Lower leg skin (tissue), 4 donors: ENCODE measurements at regions not wholly inside any gene's neighbourhood (a gene's known extent, or its start where the extent isn't known, plus 50 kb on each side); places are given as distances from the start of the nearest gene placed in this dataset.

ENCODE experiments used
- DNase-seq, 2 donors: peaks; one replicate each; pipeline ENCODE4 v3.0.0-alpha.2; 2019; ENCODE audit warnings: low spot score in 2 of 2
- H3K4me3 ChIP-seq: fragments of 200-600 bp; sonication (generic); 2 replicates; pipeline ENCODE4 v1.5.1; 2017; ENCODE audit warnings: mild to moderate bottlenecking, low read depth; ENCODE audit not compliant: poor library complexity, severe bottlenecking
- POLR2A ChIP-seq, 2 donors: fragments of 450-650 bp; IDR thresholded peaks; one replicate each; pipeline ENCODE4 v1.6.1; 2016 to 2017; ENCODE audit warnings: antibody characterized with exemption in 2 of 2, mild to moderate bottlenecking in 1 of 2, moderate library complexity in 1 of 2
- WGBS, 2 donors: methylation state at CpG; one replicate each; pipeline ENCODE4 v1.1.5; 2018; 5-methylcytosine and 5-hydroxymethylcytosine counted together
- intact Hi-C: fragments of 100-400 bp; cut with DNase I; formaldehyde crosslinking; loops from one replicate; pipeline ENCODE4 v1.15.0; 2023; ENCODE audit warnings: low total_unique reads
- TF ChIP-seq, protein P1 (sequence below), 3 donors: fragments of 450-650 bp; IDR thresholded peaks; one replicate each; pipeline ENCODE4 v1.5.1; 2016; ENCODE audit warnings: antibody characterized with exemption in 3 of 3, mild to moderate bottlenecking in 3 of 3, moderate library complexity in 2 of 3

- intact Hi-C loops = no loop called here
- WGBS, 2 donors = 92 to 94% methylated on average over 3 of the region's 3 CpGs
- no peak for DNase-seq
- TF ChIP-seq, protein P1, sequence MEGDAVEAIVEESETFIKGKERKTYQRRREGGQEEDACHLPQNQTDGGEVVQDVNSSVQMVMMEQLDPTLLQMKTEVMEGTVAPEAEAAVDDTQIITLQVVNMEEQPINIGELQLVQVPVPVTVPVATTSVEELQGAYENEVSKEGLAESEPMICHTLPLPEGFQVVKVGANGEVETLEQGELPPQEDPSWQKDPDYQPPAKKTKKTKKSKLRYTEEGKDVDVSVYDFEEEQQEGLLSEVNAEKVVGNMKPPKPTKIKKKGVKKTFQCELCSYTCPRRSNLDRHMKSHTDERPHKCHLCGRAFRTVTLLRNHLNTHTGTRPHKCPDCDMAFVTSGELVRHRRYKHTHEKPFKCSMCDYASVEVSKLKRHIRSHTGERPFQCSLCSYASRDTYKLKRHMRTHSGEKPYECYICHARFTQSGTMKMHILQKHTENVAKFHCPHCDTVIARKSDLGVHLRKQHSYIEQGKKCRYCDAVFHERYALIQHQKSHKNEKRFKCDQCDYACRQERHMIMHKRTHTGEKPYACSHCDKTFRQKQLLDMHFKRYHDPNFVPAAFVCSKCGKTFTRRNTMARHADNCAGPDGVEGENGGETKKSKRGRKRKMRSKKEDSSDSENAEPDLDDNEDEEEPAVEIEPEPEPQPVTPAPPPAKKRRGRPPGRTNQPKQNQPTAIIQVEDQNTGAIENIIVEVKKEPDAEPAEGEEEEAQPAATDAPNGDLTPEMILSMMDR (IDR thresholded peaks at IDR 0.05) = no peak
- TF ChIP-seq POLR2A (IDR thresholded peaks at IDR 0.05) = no peak
- H3K4me3 ChIP-seq = no peak overlapping the region
Measured at GRCh38 chr11:71062199-71062598, 190.2 kb downstream of the SHANK2 start.

DNA sequence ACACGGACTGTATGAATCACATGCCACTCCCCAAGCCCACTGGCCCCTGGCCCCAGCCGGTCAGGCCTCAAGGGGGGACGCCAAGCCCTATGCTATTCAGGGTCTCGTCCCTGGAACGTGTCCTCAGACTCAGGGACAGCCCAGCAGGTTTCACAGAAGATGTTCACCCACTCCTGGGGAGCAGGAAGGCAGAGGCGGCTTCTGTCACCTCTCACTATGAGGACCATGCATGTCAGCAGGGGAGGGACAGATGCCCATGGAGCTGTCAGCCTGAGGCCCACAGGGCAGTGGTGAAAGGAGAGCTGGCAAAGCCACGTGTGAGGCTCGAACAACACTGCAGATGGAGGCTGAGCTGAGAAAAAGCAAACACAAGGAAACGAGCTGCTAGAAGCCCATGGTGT, 192.0 kb downstream of the SHANK2 start:
- WGBS, 2 donors = 62 to 68% methylated on average over 5 to 9 of the region's 9 CpGs
- H3K4me3 ChIP-seq = no peak overlapping the region
- no peak for DNase-seq
- intact Hi-C loops = no loop called here
- TF ChIP-seq, protein P1 (IDR thresholded peaks at IDR 0.05) = no peak
- TF ChIP-seq POLR2A (IDR thresholded peaks at IDR 0.05) = no peak

DNA sequence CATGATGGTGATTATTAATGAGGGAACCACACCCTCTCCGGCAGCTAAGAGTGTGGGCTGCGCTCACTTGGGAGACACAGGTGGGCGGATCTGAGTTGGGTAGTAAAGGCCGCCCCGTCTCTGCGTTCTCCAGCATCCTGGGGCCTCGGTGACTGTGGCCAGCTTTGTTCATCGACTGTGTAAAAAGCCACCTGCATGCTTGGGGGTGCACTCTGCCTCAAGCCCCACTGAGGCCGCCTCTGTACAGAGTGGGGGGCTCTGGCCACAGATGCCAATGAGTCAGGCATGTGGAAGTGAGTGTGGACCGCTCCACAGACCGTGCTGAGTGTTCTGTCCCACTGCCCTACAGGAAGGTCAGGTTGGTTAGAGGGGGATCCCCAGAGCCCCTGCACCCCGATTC, 192.7 kb downstream of the SHANK2 start:
- WGBS, 2 donors = 83 to 91% methylated on average over 12 of the region's 12 CpGs
- TF ChIP-seq POLR2A (IDR thresholded peaks at IDR 0.05) = no peak
- TF ChIP-seq, protein P1 (IDR thresholded peaks at IDR 0.05) = no peak
- intact Hi-C loops = no loop called here
- H3K4me3 ChIP-seq = no peak overlapping the region
- DNase-seq = no peak

DNA sequence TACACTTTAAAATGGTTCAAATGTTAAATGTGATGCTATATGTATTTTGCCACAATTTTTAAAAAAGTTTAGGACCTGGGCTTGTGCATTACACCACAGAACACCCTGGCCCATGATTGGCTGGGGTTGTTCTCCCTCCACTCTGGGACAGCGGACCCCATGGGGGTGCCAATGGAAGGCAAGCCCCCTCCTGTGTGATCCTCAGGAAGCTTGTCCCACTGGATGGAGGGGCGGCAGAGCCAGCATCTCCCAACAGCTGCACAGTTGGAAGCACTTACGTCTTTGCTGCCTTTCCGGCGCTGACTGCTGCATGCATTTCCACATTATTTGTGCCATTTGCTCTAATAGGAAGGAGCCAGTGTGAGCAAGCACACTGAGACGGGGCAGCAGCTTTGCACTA, 196.5 kb downstream of the SHANK2 start:
- TF ChIP-seq POLR2A (IDR thresholded peaks at IDR 0.05) = no peak
- TF ChIP-seq, protein P1 (IDR thresholded peaks at IDR 0.05) = no peak
- intact Hi-C loops = no loop called here
- H3K4me3 ChIP-seq = no peak overlapping the region
- no peak for DNase-seq
- 67 to 68% methylated on average over 6 of the region's 6 CpGs for WGBS, 2 donors
